ENCODE measurements at regions not wholly inside any gene's neighbourhood (a gene's known extent, or its start where the extent isn't known, plus 50 kb on each side); places are given as distances from the start of the nearest gene placed in this dataset.

DNA sequence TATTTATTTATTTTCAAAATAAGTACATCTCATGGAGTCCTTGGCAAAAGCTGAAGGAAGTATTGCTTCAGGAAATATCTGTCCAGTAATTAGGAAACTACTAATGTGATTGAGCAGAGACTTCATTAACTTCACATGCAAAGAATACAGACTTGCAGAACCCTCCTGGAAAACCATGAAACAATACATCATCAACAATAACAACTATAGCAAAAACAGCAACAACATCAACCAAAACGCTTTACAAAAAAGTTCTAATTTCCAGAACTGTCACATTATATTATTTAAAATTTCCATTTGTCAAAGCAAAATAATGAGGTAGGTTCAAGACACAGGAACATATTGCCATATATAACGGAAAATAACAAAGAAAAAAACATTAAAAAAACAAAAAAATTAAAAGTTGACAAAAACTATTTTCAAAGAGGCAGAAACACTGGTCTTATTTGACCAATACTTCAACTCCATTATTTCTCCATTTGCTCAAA, 79.8 kb upstream of the TOP3B start:
- Histone ChIP-seq H3K9ac (ENCODE audit: low read length) (no peak overlapping the region), H2BK12ac (ENCODE audit: low read length) (no peak overlapping the region), H3K79me2 (ENCODE audit: control insufficient read depth, insufficient read depth, low read length, poor library complexity) (no peaks in the 10 kb centered on the region), H3K4ac (ENCODE audit: low read depth, low read length) (no peak overlapping the region), H3K27me3 (ENCODE audit: insufficient read depth, low read length) (no peaks in the 10 kb centered on the region), H3K27ac (ENCODE audit: low read depth, low read length) (no peak overlapping the region), H3K14ac (ENCODE audit: low read length) (no peak overlapping the region), H3K9me3 (ENCODE audit: insufficient read depth, low read depth, low read length) (no peaks in the 10 kb centered on the region), H3K36me3 (ENCODE audit: control insufficient read depth in 1 of 2, insufficient read depth in 2 of 2, low read length in 2 of 2) (no peaks in the 10 kb centered on the region), H4K12ac (ENCODE audit: low read depth, low read length) (no peak overlapping the region), H3K4me1 (ENCODE audit: control insufficient read depth in 1 of 2, insufficient read depth in 2 of 2, low read length in 2 of 2) (no peaks in the 10 kb centered on the region), H4K8ac (ENCODE audit: low read depth, low read length) (no peak overlapping the region), H2AK5ac (ENCODE audit: low read length) (no peak overlapping the region), H2AFZ (ENCODE audit: insufficient read depth, low read length, poor library complexity) (no peak overlapping the region), H3K23ac (ENCODE audit: low read length) (no peak overlapping the region), H3K18ac (ENCODE audit: low read length) (no peak overlapping the region), H4K91ac (ENCODE audit: low read depth, low read length) (no peak overlapping the region), H2BK5ac (ENCODE audit: low read depth, low read length, poor library complexity) (no peak overlapping the region), H3K79me1 (ENCODE audit: low read length) (no peaks in the 10 kb centered on the region), H2BK120ac (ENCODE audit: insufficient read depth, low read length, poor library complexity) (no peak overlapping the region), H3K4me3 (ENCODE audit: low read depth, low read length) (no peak overlapping the region), H3K4me2 (ENCODE audit: low read length) (no peak overlapping the region)
- DNase-seq: no peak
- WGBS (ENCODE audit: extremely low coverage, insufficient coverage, insufficient read length): no CpG with 5 or more reads among the region's 2 CpGs

DNA sequence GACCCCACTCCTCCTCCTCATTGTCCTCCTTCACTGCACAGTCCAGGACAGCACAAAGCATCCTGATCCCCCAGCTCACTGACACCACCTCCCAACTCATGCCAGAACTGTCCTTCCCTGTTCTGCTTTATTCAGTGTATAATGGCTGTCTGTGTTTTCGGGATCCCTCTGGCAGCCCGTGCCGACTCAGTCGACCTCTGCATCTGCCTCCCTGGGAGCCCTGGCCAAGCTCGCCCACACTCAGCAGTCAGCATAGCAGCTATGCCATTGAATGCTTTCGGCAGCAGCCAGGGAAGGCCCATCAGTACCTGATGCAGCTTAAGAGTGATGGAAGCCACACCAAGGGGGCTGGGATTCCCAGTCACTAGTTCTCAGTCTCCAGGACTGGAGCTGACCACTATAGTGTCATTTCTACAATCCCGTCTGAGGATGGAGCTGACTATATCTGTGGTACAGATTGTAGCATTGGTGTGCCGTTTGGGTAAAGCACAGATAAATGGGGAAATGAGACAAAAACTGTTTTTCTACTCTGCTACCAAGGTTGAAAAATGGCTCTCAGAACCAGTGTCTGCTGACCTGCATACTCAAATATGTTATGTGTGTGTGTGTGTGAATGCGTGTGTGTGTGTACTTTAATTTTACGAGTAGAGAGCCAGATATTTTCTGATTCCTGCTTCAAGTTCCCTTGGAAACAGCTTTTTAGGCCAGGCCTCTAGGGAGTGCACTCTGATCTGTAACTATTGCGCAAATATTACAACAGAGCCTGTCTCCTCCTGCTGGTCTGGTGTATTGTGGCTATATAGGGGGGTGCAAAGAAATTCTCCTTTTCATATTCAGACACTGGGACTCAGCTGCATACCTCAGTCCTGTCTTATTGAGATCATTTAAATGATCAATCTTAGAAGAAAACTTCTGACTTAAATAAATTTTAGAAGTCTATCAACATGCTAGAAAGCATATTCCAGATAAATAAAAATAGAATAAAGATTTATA, 78.8 kb upstream of the TOP3B start:
- no CpG with 5 or more reads among the region's 11 CpGs for WGBS (ENCODE audit: extremely low coverage, insufficient coverage, insufficient read length)
- Histone ChIP-seq H2BK120ac (ENCODE audit: insufficient read depth, low read length, poor library complexity) (no peak overlapping the region), H4K8ac (ENCODE audit: low read depth, low read length) (no peak overlapping the region), H3K23ac (ENCODE audit: low read length) (no peak overlapping the region), H4K12ac (ENCODE audit: low read depth, low read length) (no peak overlapping the region), H2BK12ac (ENCODE audit: low read length) (no peak overlapping the region), H3K9me3 (ENCODE audit: insufficient read depth, low read depth, low read length) (no peaks in the 10 kb centered on the region), H2AK5ac (ENCODE audit: low read length) (no peak overlapping the region), H3K9ac (ENCODE audit: low read length) (no peak overlapping the region), H3K36me3 (ENCODE audit: control insufficient read depth in 1 of 2, insufficient read depth in 2 of 2, low read length in 2 of 2) (no peaks in the 10 kb centered on the region), H3K4me2 (ENCODE audit: low read length) (no peak overlapping the region), H3K79me1 (ENCODE audit: low read length) (no peaks in the 10 kb centered on the region), H3K27ac (ENCODE audit: low read depth, low read length) (no peak overlapping the region), H3K18ac (ENCODE audit: low read length) (no peak overlapping the region), H2AFZ (ENCODE audit: insufficient read depth, low read length, poor library complexity) (no peak overlapping the region), H4K91ac (ENCODE audit: low read depth, low read length) (no peak overlapping the region), H3K4ac (ENCODE audit: low read depth, low read length) (no peak overlapping the region), H3K79me2 (ENCODE audit: control insufficient read depth, insufficient read depth, low read length, poor library complexity) (no peaks in the 10 kb centered on the region), H3K4me3 (ENCODE audit: low read depth, low read length) (no peak overlapping the region), H3K14ac (ENCODE audit: low read length) (no peak overlapping the region), H3K27me3 (ENCODE audit: insufficient read depth, low read length) (no peaks in the 10 kb centered on the region), H2BK5ac (ENCODE audit: low read depth, low read length, poor library complexity) (no peak overlapping the region), H3K4me1 (ENCODE audit: control insufficient read depth in 1 of 2, insufficient read depth in 2 of 2, low read length in 2 of 2) (no peaks in the 10 kb centered on the region)
- peak in 1 of 2 donors; percentile 28 for DNase-seq

DNA sequence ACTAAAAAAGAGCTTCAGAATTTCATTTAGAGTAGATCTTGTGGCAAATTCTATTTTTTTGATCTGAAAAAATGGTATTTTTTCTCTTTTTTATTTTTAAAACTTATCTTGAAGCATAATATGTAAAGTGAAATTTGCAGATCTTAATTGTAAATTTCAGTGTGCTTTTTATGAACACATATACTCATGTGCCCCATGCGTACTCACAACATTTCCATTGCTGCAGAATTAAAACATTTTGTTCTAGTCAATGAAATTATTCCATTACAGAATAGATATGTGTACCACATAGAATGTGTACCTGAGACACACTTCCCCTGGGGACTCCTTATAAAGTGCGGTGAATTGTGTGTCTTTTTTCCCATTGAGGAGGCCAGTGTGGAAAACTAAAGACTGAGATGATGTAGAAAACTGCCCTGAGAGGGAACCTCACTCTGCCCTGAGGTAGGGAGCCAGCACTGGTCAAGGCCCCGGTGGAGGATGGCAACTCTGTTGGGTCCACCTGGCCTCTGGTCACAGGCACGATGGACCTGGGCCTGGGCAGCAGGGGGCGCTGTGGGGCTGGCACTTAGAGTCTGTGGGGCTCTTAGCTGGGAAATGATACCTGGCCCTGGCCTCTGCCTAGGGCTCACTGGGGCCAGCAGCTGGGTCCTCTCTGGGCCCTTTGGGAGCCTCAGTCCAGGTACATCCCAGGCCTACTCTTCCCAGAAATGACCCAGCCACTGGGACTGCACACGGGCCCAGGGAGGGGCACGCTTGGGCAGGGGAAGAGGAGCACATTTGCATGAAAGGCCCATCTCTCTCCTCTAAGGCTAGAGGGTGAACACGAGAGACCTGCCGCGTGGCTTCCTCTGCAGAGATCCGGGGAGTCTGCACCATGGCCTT, 77.9 kb upstream of the TOP3B start:
- Histone ChIP-seq H4K12ac (ENCODE audit: low read depth, low read length) (no peak overlapping the region), H3K23ac (ENCODE audit: low read length) (no peak overlapping the region), H3K4ac (ENCODE audit: low read depth, low read length) (no peak overlapping the region), H3K14ac (ENCODE audit: low read length) (no peak overlapping the region), H3K79me2 (ENCODE audit: control insufficient read depth, insufficient read depth, low read length, poor library complexity) (no peaks in the 10 kb centered on the region), H2AK5ac (ENCODE audit: low read length) (no peak overlapping the region), H2AFZ (ENCODE audit: insufficient read depth, low read length, poor library complexity) (no peak overlapping the region), H3K27me3 (ENCODE audit: insufficient read depth, low read length) (no peaks in the 10 kb centered on the region), H2BK12ac (ENCODE audit: low read length) (no peak overlapping the region), H3K27ac (ENCODE audit: low read depth, low read length) (no peak overlapping the region), H3K4me1 (ENCODE audit: control insufficient read depth in 1 of 2, insufficient read depth in 2 of 2, low read length in 2 of 2) (no peaks in the 10 kb centered on the region), H3K18ac (ENCODE audit: low read length) (no peak overlapping the region), H3K79me1 (ENCODE audit: low read length) (no peaks in the 10 kb centered on the region), H4K8ac (ENCODE audit: low read depth, low read length) (no peak overlapping the region), H2BK120ac (ENCODE audit: insufficient read depth, low read length, poor library complexity) (no peak overlapping the region), H3K36me3 (ENCODE audit: control insufficient read depth in 1 of 2, insufficient read depth in 2 of 2, low read length in 2 of 2) (no peaks in the 10 kb centered on the region), H3K4me3 (ENCODE audit: low read depth, low read length) (no peak overlapping the region), H3K4me2 (ENCODE audit: low read length) (no peak overlapping the region), H2BK5ac (ENCODE audit: low read depth, low read length, poor library complexity) (no peak overlapping the region), H3K9ac (ENCODE audit: low read length) (no peak overlapping the region), H4K91ac (ENCODE audit: low read depth, low read length) (no peak overlapping the region), H3K9me3 (ENCODE audit: insufficient read depth, low read depth, low read length) (no peaks in the 10 kb centered on the region)
- no CpG with 5 or more reads among the region's 11 CpGs for WGBS (ENCODE audit: extremely low coverage, insufficient coverage, insufficient read length)
- DNase-seq: peak; percentile 54 to 82

DNA sequence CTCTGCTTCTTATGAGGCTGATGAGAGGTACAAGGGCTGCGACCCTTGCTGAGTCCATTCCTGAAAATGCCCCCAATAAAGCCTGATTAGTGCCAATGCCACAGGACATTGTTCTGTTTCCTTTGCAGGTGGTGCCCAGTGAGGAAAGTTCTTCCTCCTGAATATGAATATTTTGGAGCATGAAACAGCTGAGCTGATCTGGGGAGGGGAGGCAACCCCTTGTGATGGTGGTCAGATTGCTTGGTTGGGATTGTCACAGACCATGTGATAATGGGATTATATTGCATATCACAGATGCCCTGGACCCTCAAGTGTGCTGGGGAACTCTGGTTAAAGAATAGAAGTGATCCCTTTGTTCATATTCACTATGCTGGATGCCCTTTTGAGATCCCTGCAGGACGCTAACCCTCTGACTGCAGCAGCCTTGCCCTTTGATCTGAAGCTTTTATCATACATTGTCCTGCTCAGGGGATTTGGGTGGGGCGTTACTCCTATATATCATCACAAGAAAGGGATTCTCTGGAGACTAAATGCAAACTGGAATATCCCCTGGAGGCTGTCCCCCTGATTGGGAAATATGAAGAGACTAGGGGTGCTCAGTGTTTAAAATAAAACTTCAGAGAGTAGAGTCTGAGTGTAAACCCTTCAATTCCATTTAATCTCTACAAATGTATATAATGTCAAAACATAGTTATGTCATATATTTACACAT, 76.9 kb upstream of the TOP3B start:
- no CpG with 5 or more reads among the region's 3 CpGs for WGBS (ENCODE audit: extremely low coverage, insufficient coverage, insufficient read length)
- H2BK12ac ChIP-seq (ENCODE audit: low read length): no peak overlapping the region

More for the DNA sequence above, 76.9 kb upstream of the TOP3B start:
- H4K8ac ChIP-seq (ENCODE audit: low read depth, low read length): no peak overlapping the region
- H3K9me3 ChIP-seq (ENCODE audit: insufficient read depth, low read depth, low read length): no peaks in the 10 kb centered on the region
- H3K4ac ChIP-seq (ENCODE audit: low read depth, low read length): no peak overlapping the region
- H3K27ac ChIP-seq (ENCODE audit: low read depth, low read length): no peak overlapping the region
- no peak overlapping the region for H2BK5ac ChIP-seq (ENCODE audit: low read depth, low read length, poor library complexity)
- H3K14ac ChIP-seq (ENCODE audit: low read length): no peak overlapping the region
- no peaks in the 10 kb centered on the region for H3K27me3 ChIP-seq (ENCODE audit: insufficient read depth, low read length)
- H3K4me1 ChIP-seq (ENCODE audit: control insufficient read depth in 1 of 2, insufficient read depth in 2 of 2, low read length in 2 of 2): no peaks in the 10 kb centered on the region
- no peak overlapping the region for H3K18ac ChIP-seq (ENCODE audit: low read length)
- H3K4me3 ChIP-seq (ENCODE audit: low read depth, low read length): no peak overlapping the region
- H2AK5ac ChIP-seq (ENCODE audit: low read length): no peak overlapping the region
- no peak overlapping the region for H4K91ac ChIP-seq (ENCODE audit: low read depth, low read length)
- no peak overlapping the region for H3K23ac ChIP-seq (ENCODE audit: low read length)
- no peaks in the 10 kb centered on the region for H3K79me1 ChIP-seq (ENCODE audit: low read length)
- H4K12ac ChIP-seq (ENCODE audit: low read depth, low read length): no peak overlapping the region
- no peak for DNase-seq
- no peaks in the 10 kb centered on the region for H3K36me3 ChIP-seq (ENCODE audit: control insufficient read depth in 1 of 2, insufficient read depth in 2 of 2, low read length in 2 of 2)
- no peak overlapping the region for H3K4me2 ChIP-seq (ENCODE audit: low read length)
- H3K9ac ChIP-seq (ENCODE audit: low read length): no peak overlapping the region
- H2AFZ ChIP-seq (ENCODE audit: insufficient read depth, low read length, poor library complexity): no peak overlapping the region
- H3K79me2 ChIP-seq (ENCODE audit: control insufficient read depth, insufficient read depth, low read length, poor library complexity): no peaks in the 10 kb centered on the region
- no peak overlapping the region for H2BK120ac ChIP-seq (ENCODE audit: insufficient read depth, low read length, poor library complexity)

All from trophoblast cell (in vitro differentiated cells and primary cell).